ENCODE measurements at regions not wholly inside any gene's neighbourhood (a gene's known extent, or its start where the extent isn't known, plus 50 kb on each side); places are given as distances from the start of the nearest gene placed in this dataset.

- H3K9me3 ChIP-seq (ENCODE audit: control insufficient read depth in 2 of 2, insufficient read depth in 1 of 2, low read depth in 1 of 2, low read length in 1 of 2), result no peaks in the 10 kb centered on the region
- H3K27ac ChIP-seq (ENCODE audit: low read depth in 2 of 2, low read length in 1 of 2), result no peak overlapping the region
- WGBS, 2 donors, result 70 to 72% methylated on average over 2 of the region's 2 CpGs
- no peaks in the 10 kb centered on the region for H3K27me3 ChIP-seq (ENCODE audit: control insufficient read depth in 1 of 2, insufficient read depth in 2 of 2, low read length in 2 of 2)
- H3K36me3 ChIP-seq (ENCODE audit: control insufficient read depth in 2 of 2, insufficient read depth in 2 of 2, low read length in 1 of 2), result no peaks in the 10 kb centered on the region
- H3K4me1 ChIP-seq (ENCODE audit: control insufficient read depth in 2 of 2, insufficient read depth in 2 of 2, low read length in 1 of 2), result no peaks in the 10 kb centered on the region
- no peak overlapping the region for H3K4me3 ChIP-seq (ENCODE audit: low read depth in 1 of 2, low read length in 2 of 2)
These were observed 332.4 kb downstream of the DMAC1 start for GRCh38 chr9:7467186-7467585.

GRCh38 chr9:7461791-7462190, 337.8 kb downstream of the DMAC1 start:
- H3K27me3 ChIP-seq (ENCODE audit: control insufficient read depth in 1 of 2, insufficient read depth in 2 of 2, low read length in 2 of 2), result no peaks in the 10 kb centered on the region
- H3K27ac ChIP-seq (ENCODE audit: low read depth in 2 of 2, low read length in 1 of 2), result no peak overlapping the region
- no peaks in the 10 kb centered on the region for H3K9me3 ChIP-seq (ENCODE audit: control insufficient read depth in 2 of 2, insufficient read depth in 1 of 2, low read depth in 1 of 2, low read length in 1 of 2)
- no peaks in the 10 kb centered on the region for H3K4me1 ChIP-seq (ENCODE audit: control insufficient read depth in 2 of 2, insufficient read depth in 2 of 2, low read length in 1 of 2)
- H3K36me3 ChIP-seq (ENCODE audit: control insufficient read depth in 2 of 2, insufficient read depth in 2 of 2, low read length in 1 of 2), result no peaks in the 10 kb centered on the region
- 82 to 84% methylated on average over 4 of the region's 4 CpGs for WGBS, 2 donors
- H3K4me3 ChIP-seq (ENCODE audit: low read depth in 1 of 2, low read length in 2 of 2), result no peak overlapping the region

- H3K9me3 ChIP-seq (ENCODE audit: control insufficient read depth in 2 of 2, insufficient read depth in 1 of 2, low read depth in 1 of 2, low read length in 1 of 2), result no peaks in the 10 kb centered on the region
- H3K36me3 ChIP-seq (ENCODE audit: control insufficient read depth in 2 of 2, insufficient read depth in 2 of 2, low read length in 1 of 2), result no peaks in the 10 kb centered on the region
- WGBS, 2 donors, result 58 to 65% methylated on average over 1 of the region's 1 CpG
- no peaks in the 10 kb centered on the region for H3K4me1 ChIP-seq (ENCODE audit: control insufficient read depth in 2 of 2, insufficient read depth in 2 of 2, low read length in 1 of 2)
- H3K4me3 ChIP-seq (ENCODE audit: low read depth in 1 of 2, low read length in 2 of 2), result no peak overlapping the region
- no peaks in the 10 kb centered on the region for H3K27me3 ChIP-seq (ENCODE audit: control insufficient read depth in 1 of 2, insufficient read depth in 2 of 2, low read length in 2 of 2)
- no peak overlapping the region for H3K27ac ChIP-seq (ENCODE audit: low read depth in 2 of 2, low read length in 1 of 2)
These were observed 342.6 kb downstream of the DMAC1 start for GRCh38 chr9:7456793-7457530.

GRCh38 chr9:7456377-7456776, 343.2 kb downstream of the DMAC1 start:
- Histone ChIP-seq H3K27me3 (ENCODE audit: control insufficient read depth in 1 of 2, insufficient read depth in 2 of 2, low read length in 2 of 2) (no peaks in the 10 kb centered on the region), H3K4me1 (ENCODE audit: control insufficient read depth in 2 of 2, insufficient read depth in 2 of 2, low read length in 1 of 2) (no peaks in the 10 kb centered on the region), H3K4me3 (ENCODE audit: low read depth in 1 of 2, low read length in 2 of 2) (no peak overlapping the region), H3K27ac (ENCODE audit: low read depth in 2 of 2, low read length in 1 of 2) (no peak overlapping the region), H3K36me3 (ENCODE audit: control insufficient read depth in 2 of 2, insufficient read depth in 2 of 2, low read length in 1 of 2) (no peaks in the 10 kb centered on the region), H3K9me3 (ENCODE audit: control insufficient read depth in 2 of 2, insufficient read depth in 1 of 2, low read depth in 1 of 2, low read length in 1 of 2) (no peaks in the 10 kb centered on the region)
- WGBS, 2 donors, result 37 to 39% methylated on average over 2 of the region's 2 CpGs

- no peaks in the 10 kb centered on the region for H3K36me3 ChIP-seq (ENCODE audit: control insufficient read depth in 2 of 2, insufficient read depth in 2 of 2, low read length in 1 of 2)
- WGBS, 2 donors, result 55 to 60% methylated on average over 2 of the region's 2 CpGs
- no peak overlapping the region for H3K27ac ChIP-seq (ENCODE audit: low read depth in 2 of 2, low read length in 1 of 2)
- H3K27me3 ChIP-seq (ENCODE audit: control insufficient read depth in 1 of 2, insufficient read depth in 2 of 2, low read length in 2 of 2), result no peaks in the 10 kb centered on the region
- no peaks in the 10 kb centered on the region for H3K4me1 ChIP-seq (ENCODE audit: control insufficient read depth in 2 of 2, insufficient read depth in 2 of 2, low read length in 1 of 2)
- H3K9me3 ChIP-seq (ENCODE audit: control insufficient read depth in 2 of 2, insufficient read depth in 1 of 2, low read depth in 1 of 2, low read length in 1 of 2), result no peaks in the 10 kb centered on the region
- H3K4me3 ChIP-seq (ENCODE audit: low read depth in 1 of 2, low read length in 2 of 2), result no peak overlapping the region
These were observed 345.0 kb downstream of the DMAC1 start for GRCh38 chr9:7454624-7455023.

GRCh38 chr9:7452378-7452777, 347.2 kb downstream of the DMAC1 start:
- no peak overlapping the region for H3K27ac ChIP-seq (ENCODE audit: low read depth in 2 of 2, low read length in 1 of 2)

GRCh38 chr9:7451062-7451461, 348.5 kb downstream of the DMAC1 start:
- Histone ChIP-seq H3K27me3 (ENCODE audit: control insufficient read depth in 1 of 2, insufficient read depth in 2 of 2, low read length in 2 of 2) (no peaks in the 10 kb centered on the region), H3K4me1 (ENCODE audit: control insufficient read depth in 2 of 2, insufficient read depth in 2 of 2, low read length in 1 of 2) (no peaks in the 10 kb centered on the region), H3K9me3 (ENCODE audit: control insufficient read depth in 2 of 2, insufficient read depth in 1 of 2, low read depth in 1 of 2, low read length in 1 of 2) (no peaks in the 10 kb centered on the region), H3K27ac (ENCODE audit: low read depth in 2 of 2, low read length in 1 of 2) (no peak overlapping the region), H3K4me3 (ENCODE audit: low read depth in 1 of 2, low read length in 2 of 2) (no peak overlapping the region), H3K36me3 (ENCODE audit: control insufficient read depth in 2 of 2, insufficient read depth in 2 of 2, low read length in 1 of 2) (no peaks in the 10 kb centered on the region)
- WGBS, 2 donors, result 73 to 83% methylated on average over 3 of the region's 3 CpGs

More at GRCh38 chr9:7452378-7452777, 347.2 kb downstream of the DMAC1 start:
- 0 to 25% methylated on average over 1 of the region's 1 CpG for WGBS, 2 donors
- no peaks in the 10 kb centered on the region for H3K9me3 ChIP-seq (ENCODE audit: control insufficient read depth in 2 of 2, insufficient read depth in 1 of 2, low read depth in 1 of 2, low read length in 1 of 2)
- H3K4me3 ChIP-seq (ENCODE audit: low read depth in 1 of 2, low read length in 2 of 2), result no peak overlapping the region
- no peaks in the 10 kb centered on the region for H3K27me3 ChIP-seq (ENCODE audit: control insufficient read depth in 1 of 2, insufficient read depth in 2 of 2, low read length in 2 of 2)
- no peaks in the 10 kb centered on the region for H3K4me1 ChIP-seq (ENCODE audit: control insufficient read depth in 2 of 2, insufficient read depth in 2 of 2, low read length in 1 of 2)
- H3K36me3 ChIP-seq (ENCODE audit: control insufficient read depth in 2 of 2, insufficient read depth in 2 of 2, low read length in 1 of 2), result no peaks in the 10 kb centered on the region

- H3K36me3 ChIP-seq (ENCODE audit: control insufficient read depth in 2 of 2, insufficient read depth in 2 of 2, low read length in 1 of 2), result no peaks in the 10 kb centered on the region
- no peak overlapping the region for H3K27ac ChIP-seq (ENCODE audit: low read depth in 2 of 2, low read length in 1 of 2)
- H3K4me3 ChIP-seq (ENCODE audit: low read depth in 1 of 2, low read length in 2 of 2), result no peak overlapping the region
- WGBS, 2 donors, result 40 to 46% methylated on average over 1 of the region's 1 CpG
- no peaks in the 10 kb centered on the region for H3K4me1 ChIP-seq (ENCODE audit: control insufficient read depth in 2 of 2, insufficient read depth in 2 of 2, low read length in 1 of 2)
- no peaks in the 10 kb centered on the region for H3K27me3 ChIP-seq (ENCODE audit: control insufficient read depth in 1 of 2, insufficient read depth in 2 of 2, low read length in 2 of 2)
- no peaks in the 10 kb centered on the region for H3K9me3 ChIP-seq (ENCODE audit: control insufficient read depth in 2 of 2, insufficient read depth in 1 of 2, low read depth in 1 of 2, low read length in 1 of 2)
These were observed 356.0 kb downstream of the DMAC1 start for GRCh38 chr9:7443541-7443940.

- no peaks in the 10 kb centered on the region for H3K9me3 ChIP-seq (ENCODE audit: control insufficient read depth in 2 of 2, insufficient read depth in 1 of 2, low read depth in 1 of 2, low read length in 1 of 2)
- H3K36me3 ChIP-seq (ENCODE audit: control insufficient read depth in 2 of 2, insufficient read depth in 2 of 2, low read length in 1 of 2), result no peaks in the 10 kb centered on the region
- H3K4me3 ChIP-seq (ENCODE audit: low read depth in 1 of 2, low read length in 2 of 2), result no peak overlapping the region
- no peak overlapping the region for H3K27ac ChIP-seq (ENCODE audit: low read depth in 2 of 2, low read length in 1 of 2)
- H3K4me1 ChIP-seq (ENCODE audit: control insufficient read depth in 2 of 2, insufficient read depth in 2 of 2, low read length in 1 of 2), result no peaks in the 10 kb centered on the region
- H3K27me3 ChIP-seq (ENCODE audit: control insufficient read depth in 1 of 2, insufficient read depth in 2 of 2, low read length in 2 of 2), result no peaks in the 10 kb centered on the region
These were observed 360.1 kb downstream of the DMAC1 start for GRCh38 chr9:7439355-7439995.

- H3K36me3 ChIP-seq (ENCODE audit: control insufficient read depth in 2 of 2, insufficient read depth in 2 of 2, low read length in 1 of 2), result no peaks in the 10 kb centered on the region
- no peak overlapping the region for H3K27ac ChIP-seq (ENCODE audit: low read depth in 2 of 2, low read length in 1 of 2)
- 92 to 97% methylated on average over 2 of the region's 2 CpGs for WGBS, 2 donors
- H3K4me3 ChIP-seq (ENCODE audit: low read depth in 1 of 2, low read length in 2 of 2), result no peak overlapping the region
- H3K27me3 ChIP-seq (ENCODE audit: control insufficient read depth in 1 of 2, insufficient read depth in 2 of 2, low read length in 2 of 2), result no peaks in the 10 kb centered on the region
- no peaks in the 10 kb centered on the region for H3K9me3 ChIP-seq (ENCODE audit: control insufficient read depth in 2 of 2, insufficient read depth in 1 of 2, low read depth in 1 of 2, low read length in 1 of 2)
- peaks cover 0 to 10% of the 10 kb centered on the region in 2 donors for H3K4me1 ChIP-seq (ENCODE audit: control insufficient read depth in 2 of 2, insufficient read depth in 2 of 2, low read length in 1 of 2)
These were observed 362.8 kb downstream of the DMAC1 start for GRCh38 chr9:7436754-7437153.
